Psoas muscle (tissue), 7 donors: ENCODE measurements at regions not wholly inside any gene's neighbourhood (a gene's known extent, or its start where the extent isn't known, plus 50 kb on each side); places are given as distances from the start of the nearest gene placed in this dataset.

Source experiments
- ATAC-seq, 4 donors: fragments of 200-7000 bp; cut with Tn5 transposase; one replicate each; pipeline ENCODE4 v1.9.1; 2020; ENCODE audit warnings: moderate library complexity in 3 of 4, mild to moderate bottlenecking in 2 of 4
- DNase-seq, 2 donors: peaks; one replicate each; pipeline ENCODE4 v3.0.0-alpha.2; 2020
- H3K27ac ChIP-seq: fragments of 200-600 bp; one replicate; pipeline ENCODE4 v1.8.0; 2022
- H3K27me3 ChIP-seq, 3 donors: fragments of 200-600 bp in 1 of 3; one replicate each; pipeline versions ENCODE4 v1.6.1 to v1.8.0; 2013 to 2022; ENCODE audit warnings: low read length in 2 of 3, mild to moderate bottlenecking in 2 of 3, moderate library complexity in 1 of 3; ENCODE audit not compliant: insufficient read depth in 3 of 3
- H3K36me3 ChIP-seq, 2 donors: fragments of 200-600 bp in 1 of 2; one replicate each; pipeline versions ENCODE4 v1.6.1 to v1.8.0; 2013 to 2022; ENCODE audit warnings: low read depth in 1 of 2, mild to moderate bottlenecking in 1 of 2, moderate library complexity in 1 of 2; ENCODE audit not compliant: insufficient read depth in 1 of 2
- H3K4me1 ChIP-seq: fragments of 200-600 bp; one replicate; pipeline ENCODE4 v1.8.0; 2022
- H3K4me3 ChIP-seq: fragments of 200-600 bp; one replicate; pipeline ENCODE4 v1.8.0; 2022; ENCODE audit warnings: mild to moderate bottlenecking
- H3K9me3 ChIP-seq: fragments of 200-600 bp; one replicate; pipeline ENCODE4 v1.8.0; 2022
- WGBS, 3 donors: extraction: QIAGEN DNeasy Blood & Tissue Kit; methylation state at CpG; one replicate each; pipeline versions ENCODE4 v1.1.6 to v1.1.7; 2013; 5-methylcytosine and 5-hydroxymethylcytosine counted together
- intact Hi-C, 2 donors: fragments of 100-400 bp; cut with DNase I; formaldehyde crosslinking; loops; one replicate each; pipeline versions ENCODE4 v1.11.0 to v1.14.2; 2022
- TF ChIP-seq, protein P1 (sequence below): fragments of 200-600 bp; IDR thresholded peaks from one replicate; pipeline ENCODE4 v1.8.0; 2022; ENCODE audit warnings: antibody characterized with exemption
- donor health status: healthy with polysubstance abuse.
- donor health status: DM: no; HTN: no; CAD: no; lungs with moderate emphysema.
- donor health status: Bipolar disorder and iron deficiency.
- donor health status: healthy.
- donor health status: DM: yes; HTN: yes; CAD: no.
- donor health status: DM: no; HTN: no; CAD: no.
- donor health status: DM: yes; HTN: yes; CAD: no.

- Histone ChIP-seq H3K4me1 (no peaks in the 10 kb centered on the region), H3K27ac (no peak overlapping the region), H3K36me3 (no peaks in the 10 kb centered on the region), H3K9me3 (no peaks in the 10 kb centered on the region), H3K27me3 (no peaks in the 10 kb centered on the region), H3K4me3 (no peak overlapping the region)
- intact Hi-C loops: no loop called here
- DNase-seq (no peak), ATAC-seq (no peak)
- 70 to 87% (median 81%) methylated on average over 5 of the region's 5 CpGs for WGBS, 3 donors
- TF ChIP-seq, protein P1, sequence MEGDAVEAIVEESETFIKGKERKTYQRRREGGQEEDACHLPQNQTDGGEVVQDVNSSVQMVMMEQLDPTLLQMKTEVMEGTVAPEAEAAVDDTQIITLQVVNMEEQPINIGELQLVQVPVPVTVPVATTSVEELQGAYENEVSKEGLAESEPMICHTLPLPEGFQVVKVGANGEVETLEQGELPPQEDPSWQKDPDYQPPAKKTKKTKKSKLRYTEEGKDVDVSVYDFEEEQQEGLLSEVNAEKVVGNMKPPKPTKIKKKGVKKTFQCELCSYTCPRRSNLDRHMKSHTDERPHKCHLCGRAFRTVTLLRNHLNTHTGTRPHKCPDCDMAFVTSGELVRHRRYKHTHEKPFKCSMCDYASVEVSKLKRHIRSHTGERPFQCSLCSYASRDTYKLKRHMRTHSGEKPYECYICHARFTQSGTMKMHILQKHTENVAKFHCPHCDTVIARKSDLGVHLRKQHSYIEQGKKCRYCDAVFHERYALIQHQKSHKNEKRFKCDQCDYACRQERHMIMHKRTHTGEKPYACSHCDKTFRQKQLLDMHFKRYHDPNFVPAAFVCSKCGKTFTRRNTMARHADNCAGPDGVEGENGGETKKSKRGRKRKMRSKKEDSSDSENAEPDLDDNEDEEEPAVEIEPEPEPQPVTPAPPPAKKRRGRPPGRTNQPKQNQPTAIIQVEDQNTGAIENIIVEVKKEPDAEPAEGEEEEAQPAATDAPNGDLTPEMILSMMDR: no peak
Measured at GRCh38 chr6:8655670-8656454, 220.5 kb upstream of the SLC35B3 start.

DNA sequence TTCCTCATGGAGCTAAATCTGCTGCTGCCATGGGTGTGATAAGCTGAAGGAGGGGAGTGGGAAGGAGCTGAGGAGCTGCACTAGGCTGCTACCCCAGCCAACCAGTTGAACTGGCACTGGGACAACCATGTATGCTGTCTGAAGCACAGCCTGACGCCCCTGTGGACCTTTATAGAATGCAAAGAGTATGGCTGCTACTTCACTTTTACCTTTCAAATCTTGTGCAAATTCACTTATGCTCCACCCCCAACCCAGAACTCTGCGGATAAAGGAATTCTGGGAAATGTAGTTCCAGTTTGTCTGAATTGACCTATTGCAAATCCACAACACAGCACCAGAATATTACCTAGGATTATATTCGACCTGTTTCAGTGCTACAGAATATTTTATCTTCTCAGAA lies 217.4 kb upstream of the SLC35B3 start:
- no peaks in the 10 kb centered on the region for H3K9me3 ChIP-seq
- TF ChIP-seq, protein P1: no peak
- H3K36me3 ChIP-seq: no peaks in the 10 kb centered on the region
- H3K4me1 ChIP-seq: no peaks in the 10 kb centered on the region
- no peak for DNase-seq
- intact Hi-C loops: no loop called here
- H3K4me3 ChIP-seq: no peak overlapping the region
- no peak for ATAC-seq
- WGBS, 3 donors: 71 to 73% (median 72%) methylated on average over 3 of the region's 3 CpGs
- no peaks in the 10 kb centered on the region for H3K27me3 ChIP-seq
- H3K27ac ChIP-seq: no peak overlapping the region

- no peak for DNase-seq
- no peaks in the 10 kb centered on the region for H3K36me3 ChIP-seq
- 75 to 82% (median 79%) methylated on average over 4 of the region's 4 CpGs for WGBS, 3 donors
- no peak overlapping the region for H3K27ac ChIP-seq
- H3K27me3 ChIP-seq: no peaks in the 10 kb centered on the region
- intact Hi-C loops: no loop called here
- no peak overlapping the region for H3K4me3 ChIP-seq
- TF ChIP-seq, protein P1: no peak
- no peak for ATAC-seq
- H3K4me1 ChIP-seq: no peaks in the 10 kb centered on the region
- no peaks in the 10 kb centered on the region for H3K9me3 ChIP-seq
Measured at GRCh38 chr6:8651998-8652397, 216.7 kb upstream of the SLC35B3 start.

GRCh38 chr6:8645212-8645611 lies 209.9 kb upstream of the SLC35B3 start:
- ATAC-seq: no peak
- H3K27me3 ChIP-seq: no peaks in the 10 kb centered on the region
- no peak for DNase-seq
- H3K27ac ChIP-seq: no peak overlapping the region
- H3K4me3 ChIP-seq: no peak overlapping the region
- TF ChIP-seq, protein P1: no peak
- intact Hi-C loops: no loop called here
- 63 to 74% (median 70%) methylated on average over 3 of the region's 3 CpGs for WGBS, 3 donors
- H3K4me1 ChIP-seq: no peaks in the 10 kb centered on the region
- no peaks in the 10 kb centered on the region for H3K36me3 ChIP-seq
- no peaks in the 10 kb centered on the region for H3K9me3 ChIP-seq

- Histone ChIP-seq H3K4me3 (no peak overlapping the region), H3K9me3 (no peaks in the 10 kb centered on the region), H3K27ac (no peak overlapping the region), H3K36me3 (no peaks in the 10 kb centered on the region), H3K4me1 (no peaks in the 10 kb centered on the region), H3K27me3 (no peaks in the 10 kb centered on the region)
- TF ChIP-seq, protein P1: no peak
- intact Hi-C loops: no loop called here
- 89 to 94% (median 93%) methylated on average over 6 of the region's 6 CpGs for WGBS, 3 donors
- DNase-seq (no peak), ATAC-seq (no peak)
Measured at GRCh38 chr6:8644306-8644705, 209.0 kb upstream of the SLC35B3 start.
